Panc1 (cell line): ENCODE measurements at regions not wholly inside any gene's neighbourhood (a gene's known extent, or its start where the extent isn't known, plus 50 kb on each side); places are given as distances from the start of the nearest gene placed in this dataset.

Experiments used
- CTCF ChIP-seq: fragments of 450-650 bp; IDR thresholded peaks from 2 replicates; pipeline ENCODE4 v1.5.1; 2017; ENCODE audit warnings: mild to moderate bottlenecking
- TCF7L2 ChIP-seq: IDR thresholded peaks from 2 replicates; pipeline ENCODE4 v1.6.1; 2011; ENCODE audit warnings: mild to moderate bottlenecking, low read depth, low read length, inconsistent platforms

DNA sequence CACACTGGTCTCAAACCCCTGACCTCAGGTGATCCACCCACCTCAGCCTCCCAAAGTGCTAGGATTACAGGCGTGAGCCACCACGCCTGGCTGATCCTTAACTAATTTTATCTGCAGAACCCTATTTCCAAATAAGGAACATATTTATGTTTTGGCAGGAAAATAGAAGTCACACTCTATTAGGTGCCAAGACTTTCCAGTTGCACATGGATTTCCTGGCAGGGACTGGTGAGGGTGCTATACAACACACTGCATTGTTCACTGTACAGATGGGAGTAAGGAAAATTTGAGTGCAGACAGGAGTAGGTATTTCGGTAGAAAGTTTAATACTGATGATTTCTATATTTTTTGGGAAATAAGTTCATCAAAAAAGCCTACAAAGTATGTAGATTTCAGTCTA lies 605.3 kb upstream of the B3GALT2 start:
- TF ChIP-seq CTCF (no peak), TCF7L2 (no peak)
